Fibroblast of villous mesenchyme (primary cell): ENCODE measurements at regions not wholly inside any gene's neighbourhood (a gene's known extent, or its start where the extent isn't known, plus 50 kb on each side); places are given as distances from the start of the nearest gene placed in this dataset.

Experiments used
- DNase-seq: peaks from one replicate; pipeline ENCODE4 v3.0.0-alpha.2; 2010; ENCODE audit warnings: low read depth
- H3K4me3 ChIP-seq: 2 replicates; pipeline ENCODE4 v1.5.1; 2011; ENCODE audit warnings: low read depth, mild to moderate bottlenecking, low read length
- CTCF ChIP-seq: IDR thresholded peaks from 2 replicates; pipeline ENCODE4 v1.5.1; 2012; ENCODE audit warnings: low read depth, mild to moderate bottlenecking, low read length; ENCODE audit not compliant: insufficient read depth

DNA sequence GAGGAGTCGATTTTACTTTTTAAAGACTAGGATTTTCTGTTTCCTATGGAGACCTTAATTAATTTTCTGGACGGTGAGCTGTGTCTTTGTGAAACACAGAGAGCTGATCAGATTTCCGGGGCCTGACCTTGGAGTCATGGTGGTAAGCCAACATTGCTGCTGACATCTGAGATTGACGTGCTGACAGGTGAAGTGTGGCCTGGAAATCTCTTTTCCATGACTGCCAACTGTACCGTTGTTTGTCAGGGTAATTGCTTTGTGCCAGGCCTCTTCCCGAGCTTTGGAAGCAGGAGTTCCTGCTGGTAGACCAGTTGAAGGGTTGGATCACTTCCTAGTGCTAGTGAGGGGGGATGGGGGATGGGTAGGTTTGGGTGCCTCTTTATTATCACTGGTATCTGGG is 71.2 kb downstream of the ADRA2A start:
- no peak for DNase-seq
- no peak overlapping the region for H3K4me3 ChIP-seq
- no peak for TF ChIP-seq CTCF

GRCh38 chr10:111148440-111148839 is 71.6 kb downstream of the ADRA2A start:
- DNase-seq = no peak
- H3K4me3 ChIP-seq = no peak overlapping the region
- TF ChIP-seq CTCF = no peak

DNA sequence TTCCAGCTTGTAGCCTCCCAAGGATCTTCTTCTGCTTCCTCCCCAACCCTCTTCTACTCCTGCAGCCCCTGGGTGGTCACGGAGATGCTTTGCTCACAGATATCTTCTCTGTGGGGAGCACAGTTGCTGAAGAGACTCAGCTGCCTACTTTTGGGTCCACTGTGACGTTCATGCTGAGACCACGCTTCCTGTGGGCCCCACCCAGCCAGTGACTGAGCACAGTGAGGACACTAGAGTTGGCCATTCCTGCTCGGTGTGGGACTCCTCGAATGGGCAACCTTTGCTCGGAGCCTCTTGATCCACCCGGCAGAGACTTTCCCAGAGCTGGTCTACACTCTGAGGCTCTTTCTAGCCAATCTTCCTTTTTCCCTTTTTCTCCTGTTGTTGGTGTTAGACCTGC is 73.9 kb downstream of the ADRA2A start:
- TF ChIP-seq CTCF = no peak
- DNase-seq = no peak
- H3K4me3 ChIP-seq = no peak overlapping the region

- no peak for TF ChIP-seq CTCF
Measured at GRCh38 chr10:111151595-111152307, 74.9 kb downstream of the ADRA2A start.

GRCh38 chr10:111156754-111157153 is 79.9 kb downstream of the ADRA2A start:
- DNase-seq = no peak
- TF ChIP-seq CTCF = no peak
- no peak overlapping the region for H3K4me3 ChIP-seq

More at GRCh38 chr10:111151595-111152307, 74.9 kb downstream of the ADRA2A start:
- no peak for DNase-seq
- no peak overlapping the region for H3K4me3 ChIP-seq

DNA sequence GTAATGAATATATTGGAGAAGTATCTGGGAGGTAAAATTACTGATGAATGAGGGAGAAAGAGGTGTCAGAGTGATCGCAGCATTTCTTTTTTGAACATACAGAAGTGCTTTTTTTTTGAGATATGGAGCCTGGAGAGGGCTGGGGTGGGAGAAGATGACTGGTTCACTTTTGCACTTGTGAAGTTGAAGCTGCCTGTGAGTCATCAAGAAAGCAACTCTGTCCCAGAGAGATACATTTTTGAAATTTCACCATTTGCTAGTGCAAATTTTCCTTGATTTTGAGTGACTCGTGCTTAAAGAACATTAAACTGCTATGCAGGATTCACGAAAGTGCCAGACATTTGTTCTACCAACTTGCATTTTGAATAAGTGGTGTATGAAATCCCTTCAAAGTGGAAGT is 81.8 kb downstream of the ADRA2A start:
- no peak overlapping the region for H3K4me3 ChIP-seq
- no peak for DNase-seq
- no peak for TF ChIP-seq CTCF

GRCh38 chr10:111161109-111161874 is 84.5 kb downstream of the ADRA2A start:
- DNase-seq = no peak
- TF ChIP-seq CTCF = no peak
- no peak overlapping the region for H3K4me3 ChIP-seq
